NCI-H2171 treated with DMSO at 0.1 percent for 48 hours (cell line): ENCODE measurements at regions not wholly inside any gene's neighbourhood (a gene's known extent, or its start where the extent isn't known, plus 50 kb on each side); places are given as distances from the start of the nearest gene placed in this dataset.

Experiments
- DNase-seq: peaks from one replicate; lab custom pipeline; 2025; lab: John Stamatoyannopoulos, UW

GRCh38 chr2:45068571-45069140 is 59.4 kb upstream of the SIX2 start:
- DNase-seq = peak; percentile 16

- peak; percentile 21 for DNase-seq
Measured at GRCh38 chr2:45067859-45068570, 58.8 kb upstream of the SIX2 start.
